Transverse colon (tissue), 4 donors: ENCODE measurements at regions not wholly inside any gene's neighbourhood (a gene's known extent, or its start where the extent isn't known, plus 50 kb on each side); places are given as distances from the start of the nearest gene placed in this dataset.

Experiments used
- POLR2A ChIP-seq: fragments of 450-650 bp; IDR thresholded peaks from one replicate; pipeline ENCODE4 v1.6.1; 2016; ENCODE audit warnings: antibody characterized with exemption, mild to moderate bottlenecking, moderate library complexity
- POLR2AphosphoS5 ChIP-seq, 3 donors: sonication (generic); formaldehyde crosslinking; IDR thresholded peaks; one replicate each; pipeline ENCODE4 v1.6.1; 2016; ENCODE audit warnings: antibody characterized with exemption in 3 of 3
- TF ChIP-seq, protein P1 (sequence below), 5 experiments: fragments of 200-600 bp in 3 of 5; fragments of 450-650 bp in 2 of 5; sonication (generic) in 3 of 5; IDR thresholded peaks; 1 replicate in 2 of 5; 2 replicates in 3 of 5; pipeline ENCODE4 v1.5.1; 2016 to 2017; ENCODE audit warnings: antibody characterized with exemption in 5 of 5, inconsistent platforms in 3 of 5, mild to moderate bottlenecking in 2 of 5, moderate library complexity in 1 of 5

DNA sequence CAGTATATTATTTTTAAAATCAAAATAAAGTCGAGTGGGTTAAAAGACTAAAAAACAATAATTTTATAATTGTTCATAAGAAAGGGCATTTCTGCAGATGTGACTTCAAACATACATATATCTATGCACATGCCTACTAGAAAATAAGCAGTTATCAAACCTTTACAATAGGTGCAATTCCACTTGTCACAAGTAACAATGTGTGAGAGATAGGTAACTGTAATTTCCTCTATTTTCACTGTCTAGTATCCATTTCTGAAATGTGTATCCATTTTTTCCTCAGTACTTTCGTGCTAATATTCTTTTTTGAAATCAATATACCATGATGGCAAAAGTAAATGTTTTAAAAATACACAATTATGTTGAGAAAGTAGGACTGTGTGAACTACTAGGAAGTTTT lies 96.9 kb upstream of the GNAI1 start:
- TF ChIP-seq, protein P1, sequence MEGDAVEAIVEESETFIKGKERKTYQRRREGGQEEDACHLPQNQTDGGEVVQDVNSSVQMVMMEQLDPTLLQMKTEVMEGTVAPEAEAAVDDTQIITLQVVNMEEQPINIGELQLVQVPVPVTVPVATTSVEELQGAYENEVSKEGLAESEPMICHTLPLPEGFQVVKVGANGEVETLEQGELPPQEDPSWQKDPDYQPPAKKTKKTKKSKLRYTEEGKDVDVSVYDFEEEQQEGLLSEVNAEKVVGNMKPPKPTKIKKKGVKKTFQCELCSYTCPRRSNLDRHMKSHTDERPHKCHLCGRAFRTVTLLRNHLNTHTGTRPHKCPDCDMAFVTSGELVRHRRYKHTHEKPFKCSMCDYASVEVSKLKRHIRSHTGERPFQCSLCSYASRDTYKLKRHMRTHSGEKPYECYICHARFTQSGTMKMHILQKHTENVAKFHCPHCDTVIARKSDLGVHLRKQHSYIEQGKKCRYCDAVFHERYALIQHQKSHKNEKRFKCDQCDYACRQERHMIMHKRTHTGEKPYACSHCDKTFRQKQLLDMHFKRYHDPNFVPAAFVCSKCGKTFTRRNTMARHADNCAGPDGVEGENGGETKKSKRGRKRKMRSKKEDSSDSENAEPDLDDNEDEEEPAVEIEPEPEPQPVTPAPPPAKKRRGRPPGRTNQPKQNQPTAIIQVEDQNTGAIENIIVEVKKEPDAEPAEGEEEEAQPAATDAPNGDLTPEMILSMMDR (IDR thresholded peaks at IDR 0.05) = no peak
- TF ChIP-seq POLR2A (no peak), POLR2AphosphoS5 (IDR thresholded peaks at IDR 0.05) (no peak)
